CD14-positive monocyte (primary cell): ENCODE measurements at regions not wholly inside any gene's neighbourhood (a gene's known extent, or its start where the extent isn't known, plus 50 kb on each side); places are given as distances from the start of the nearest gene placed in this dataset.

Experiments
- DNase-seq, 3 donors: peaks; one replicate each; pipeline ENCODE4 v3.0.0-alpha.2; 2011 to 2022
- H2AFZ ChIP-seq: 2 replicates; pipeline ENCODE4 v1.6.0; 2012; ENCODE audit warnings: mild to moderate bottlenecking, low read depth, low read length, inconsistent platforms; ENCODE audit not compliant: insufficient read depth, poor library complexity, severe bottlenecking
- H3K27ac ChIP-seq, 2 donors: 1 replicate in 1 of 2; 2 replicates in 1 of 2; pipeline ENCODE4 v1.5.1; 2012 to 2013; ENCODE audit warnings: low read length in 2 of 2, control low read depth in 1 of 2, inconsistent platforms in 1 of 2, low read depth in 1 of 2, mild to moderate bottlenecking in 1 of 2
- H3K27me3 ChIP-seq, 2 donors: one replicate each; pipeline versions ENCODE4 v1.6.0 to v1.6.1; 2011 to 2013; ENCODE audit warnings: low read length in 2 of 2; ENCODE audit not compliant: control insufficient read depth in 2 of 2, insufficient read depth in 2 of 2
- H3K36me3 ChIP-seq, 2 donors: replicated peaks in 1 of 2; 1 replicate in 1 of 2; 2 replicates in 1 of 2; pipeline versions ENCODE4 v1.5.1 to v1.6.1; 2012 to 2013; ENCODE audit warnings: low read length in 2 of 2, control low read depth in 1 of 2, inconsistent platforms in 1 of 2, mild to moderate bottlenecking in 1 of 2; ENCODE audit not compliant: insufficient read depth in 2 of 2, control insufficient read depth in 1 of 2
- H3K4me1 ChIP-seq, 2 donors: 1 replicate in 1 of 2; 2 replicates in 1 of 2; pipeline versions ENCODE4 v1.5.1 to v1.6.1; 2012 to 2013; ENCODE audit warnings: low read length in 2 of 2, control low read depth in 1 of 2, inconsistent platforms in 1 of 2, mild to moderate bottlenecking in 1 of 2, moderate library complexity in 1 of 2; ENCODE audit not compliant: insufficient read depth in 2 of 2, control insufficient read depth in 1 of 2
- H3K4me2 ChIP-seq: replicated peaks from 2 replicates; pipeline ENCODE3; 2012; ENCODE audit warnings: low read length, moderate library complexity, mild to moderate bottlenecking; ENCODE audit not compliant: poor library complexity, severe bottlenecking; ENCODE audit errors: extremely low read depth
- H3K4me3 ChIP-seq, 3 experiments: fragments of 200-600 bp in 1 of 3; sonication (generic) in 1 of 3; replicated peaks in 1 of 3; 1 replicate in 2 of 3; 2 replicates in 1 of 3; pipeline ENCODE4 v1.5.1; 2011 to 2013; ENCODE audit warnings: low read length in 3 of 3, mild to moderate bottlenecking in 3 of 3, control low read depth in 2 of 3, low read depth in 2 of 3, inconsistent platforms in 1 of 3, moderate library complexity in 1 of 3
- H3K79me2 ChIP-seq: 2 replicates; pipeline ENCODE4 v1.6.0; 2012; ENCODE audit warnings: mild to moderate bottlenecking, control low read depth, inconsistent platforms, low read length, moderate library complexity; ENCODE audit not compliant: insufficient read depth
- H3K9ac ChIP-seq: 2 replicates; pipeline ENCODE4 v1.6.0; 2017; ENCODE audit warnings: low read length, mild to moderate bottlenecking; ENCODE audit not compliant: insufficient read depth, poor library complexity, severe bottlenecking
- H3K9me3 ChIP-seq, 2 donors: replicated peaks in 1 of 2; 1 replicate in 1 of 2; 2 replicates in 1 of 2; pipeline versions ENCODE4 v1.5.1 to v1.6.1; 2012 to 2013; ENCODE audit warnings: low read length in 2 of 2, control low read depth in 1 of 2; ENCODE audit not compliant: control insufficient read depth in 1 of 2, insufficient read depth in 1 of 2
- H4K20me1 ChIP-seq: 2 replicates; pipeline ENCODE4 v1.6.0; 2012; ENCODE audit warnings: mild to moderate bottlenecking, low read length, control low read depth, moderate library complexity; ENCODE audit not compliant: insufficient read depth
- H3K27ac Mint-ChIP-seq, 7 donors: one replicate each; pipeline ENCODE4 v1.8.0; 2020; ENCODE audit warnings: mild to moderate bottlenecking in 7 of 7, mixed read lengths in 7 of 7, moderate library complexity in 6 of 7, inconsistent platforms in 2 of 7
- H3K27me3 Mint-ChIP-seq, 3 donors: one replicate each; pipeline ENCODE4 v1.8.0; 2021 to 2022; ENCODE audit warnings: low read depth in 3 of 3, mild to moderate bottlenecking in 3 of 3, mixed read lengths in 3 of 3, moderate library complexity in 3 of 3, inconsistent platforms in 1 of 3
- H3K36me3 Mint-ChIP-seq, 2 donors: one replicate each; pipeline ENCODE4 v1.8.0; 2020; ENCODE audit warnings: mixed read lengths in 2 of 2, inconsistent platforms in 1 of 2, mild to moderate bottlenecking in 1 of 2
- H3K4me1 Mint-ChIP-seq: one replicate; pipeline ENCODE4 v1.8.0; 2020; ENCODE audit warnings: mild to moderate bottlenecking, mixed read lengths
- H3K4me3 Mint-ChIP-seq, 2 donors: one replicate each; pipeline ENCODE4 v1.8.0; 2020; ENCODE audit warnings: mild to moderate bottlenecking in 2 of 2, mixed read lengths in 2 of 2, moderate library complexity in 1 of 2
- H3K9me3 Mint-ChIP-seq, 7 donors: one replicate each; pipeline ENCODE4 v1.8.0; 2020 to 2022; ENCODE audit warnings: mixed read lengths in 7 of 7, mild to moderate bottlenecking in 6 of 7, moderate library complexity in 6 of 7, inconsistent platforms in 2 of 7
- WGBS: methylation state at CpG from one replicate; pipeline ENCODE4 v1.1.5; 2013; ENCODE audit warnings: missing lambda C conversion rate; ENCODE audit not compliant: insufficient coverage; 5-methylcytosine and 5-hydroxymethylcytosine counted together
- intact Hi-C, 2 donors: fragments of 100-400 bp; cut with micrococcal nuclease; formaldehyde crosslinking; loops; one replicate each; pipeline versions ENCODE4 v1.15.0 to v1.15.1; 2023
- TF ChIP-seq, protein P1 (sequence below): fragments of 200-600 bp; IDR thresholded peaks from one replicate; pipeline ENCODE4 v1.8.0; 2022; ENCODE audit warnings: antibody characterized with exemption, mild to moderate bottlenecking

DNA sequence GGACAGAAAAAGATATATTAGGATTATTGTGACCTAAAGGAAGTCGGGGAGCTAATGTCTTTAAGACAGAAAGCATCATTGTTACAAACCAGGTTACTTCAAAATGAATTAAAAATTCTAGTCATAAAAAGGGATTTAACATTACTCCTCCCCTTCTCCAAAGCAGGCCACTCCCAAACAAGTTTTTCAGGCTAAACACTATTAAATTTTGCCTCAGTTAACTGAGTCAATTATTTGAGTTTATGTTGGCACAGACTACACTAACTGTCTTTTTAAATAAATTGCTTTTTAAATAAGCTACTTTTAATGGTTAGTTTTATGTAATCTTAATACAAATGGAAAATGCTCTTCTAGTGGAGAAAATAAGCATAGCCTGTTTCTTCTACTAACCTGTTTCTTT lies 395.0 kb upstream of the DUSP10 start:
- H3K9me3 Mint-ChIP-seq, result peaks cover 0 to 15% (median 5%) of the 10 kb centered on the region in 7 donors
- H4K20me1 ChIP-seq, result no peaks in the 10 kb centered on the region
- no CpG with 5 or more reads among the region's 1 CpG for WGBS

GRCh38 chr1:222129041-222129440 lies 387.2 kb upstream of the DUSP10 start:
- no peak overlapping the region for H3K4me3 ChIP-seq

More for the DNA sequence above, 395.0 kb upstream of the DUSP10 start:
- no peak for DNase-seq
- TF ChIP-seq, protein P1, sequence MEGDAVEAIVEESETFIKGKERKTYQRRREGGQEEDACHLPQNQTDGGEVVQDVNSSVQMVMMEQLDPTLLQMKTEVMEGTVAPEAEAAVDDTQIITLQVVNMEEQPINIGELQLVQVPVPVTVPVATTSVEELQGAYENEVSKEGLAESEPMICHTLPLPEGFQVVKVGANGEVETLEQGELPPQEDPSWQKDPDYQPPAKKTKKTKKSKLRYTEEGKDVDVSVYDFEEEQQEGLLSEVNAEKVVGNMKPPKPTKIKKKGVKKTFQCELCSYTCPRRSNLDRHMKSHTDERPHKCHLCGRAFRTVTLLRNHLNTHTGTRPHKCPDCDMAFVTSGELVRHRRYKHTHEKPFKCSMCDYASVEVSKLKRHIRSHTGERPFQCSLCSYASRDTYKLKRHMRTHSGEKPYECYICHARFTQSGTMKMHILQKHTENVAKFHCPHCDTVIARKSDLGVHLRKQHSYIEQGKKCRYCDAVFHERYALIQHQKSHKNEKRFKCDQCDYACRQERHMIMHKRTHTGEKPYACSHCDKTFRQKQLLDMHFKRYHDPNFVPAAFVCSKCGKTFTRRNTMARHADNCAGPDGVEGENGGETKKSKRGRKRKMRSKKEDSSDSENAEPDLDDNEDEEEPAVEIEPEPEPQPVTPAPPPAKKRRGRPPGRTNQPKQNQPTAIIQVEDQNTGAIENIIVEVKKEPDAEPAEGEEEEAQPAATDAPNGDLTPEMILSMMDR, result no peak
- no peak overlapping the region for H3K27ac Mint-ChIP-seq
- H3K27ac ChIP-seq, result no peak overlapping the region
- no peak overlapping the region for H3K4me3 Mint-ChIP-seq
- H3K4me3 ChIP-seq, result no peak overlapping the region
- intact Hi-C loops, result no loop called here
- no peaks in the 10 kb centered on the region for H3K9me3 ChIP-seq
- no peak overlapping the region for H3K4me2 ChIP-seq
- no peaks in the 10 kb centered on the region for H3K4me1 ChIP-seq
- no peaks in the 10 kb centered on the region for H3K36me3 Mint-ChIP-seq
- no peaks in the 10 kb centered on the region for H3K27me3 Mint-ChIP-seq
- no peaks in the 10 kb centered on the region for H3K36me3 ChIP-seq
- H3K79me2 ChIP-seq, result no peaks in the 10 kb centered on the region
- no peaks in the 10 kb centered on the region for H3K27me3 ChIP-seq
- no peak overlapping the region for H2AFZ ChIP-seq
- no peaks in the 10 kb centered on the region for H3K4me1 Mint-ChIP-seq
- H3K9ac ChIP-seq, result no peak overlapping the region

More at GRCh38 chr1:222129041-222129440, 387.2 kb upstream of the DUSP10 start:
- Histone ChIP-seq H3K27me3 (no peaks in the 10 kb centered on the region), H3K4me2 (no peak overlapping the region), H2AFZ (no peak overlapping the region), H3K9ac (no peak overlapping the region), H3K79me2 (no peaks in the 10 kb centered on the region), H3K9me3 (no peaks in the 10 kb centered on the region), H4K20me1 (no peaks in the 10 kb centered on the region), H3K36me3 (no peaks in the 10 kb centered on the region), H3K4me1 (no peaks in the 10 kb centered on the region), H3K27ac (no peak overlapping the region)
- Mint-ChIP-seq H3K36me3 (no peaks in the 10 kb centered on the region), H3K27ac (no peak overlapping the region), H3K27me3 (peaks cover 0 to 2% (median 1%) of the 10 kb centered on the region in 3 donors), H3K4me1 (no peaks in the 10 kb centered on the region), H3K9me3 (peaks cover 0 to 10% (median 0%) of the 10 kb centered on the region in 7 donors), H3K4me3 (no peak overlapping the region)
- intact Hi-C loops, result no loop called here
- no peak for DNase-seq
- TF ChIP-seq, protein P1, result no peak
